ENCODE measurements at regions not wholly inside any gene's neighbourhood (a gene's known extent, or its start where the extent isn't known, plus 50 kb on each side); places are given as distances from the start of the nearest gene placed in this dataset.

DNA sequence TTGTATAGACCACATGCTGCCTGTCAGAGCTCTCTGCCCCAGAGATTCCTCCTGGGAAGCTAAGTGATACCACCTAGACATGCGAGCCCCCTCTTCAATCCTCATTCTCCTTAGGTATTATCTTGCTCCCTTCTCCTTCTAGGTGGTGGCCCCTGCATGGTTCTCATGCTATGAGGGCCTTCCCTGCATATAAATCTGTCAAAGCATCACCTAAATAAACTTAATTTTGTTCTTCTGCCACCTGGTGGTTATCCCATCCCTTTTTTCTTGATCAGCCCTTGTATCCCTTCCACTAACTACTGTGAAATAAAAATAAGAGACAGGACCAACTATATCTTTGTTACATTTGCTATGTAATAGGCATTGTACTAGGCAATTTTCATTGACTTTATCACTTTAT lies 242.1 kb downstream of the CDC14C start:
- Histone ChIP-seq H3K9me3 (no peaks in the 10 kb centered on the region), H3K4me3 (no peak overlapping the region), H3K36me3 (no peaks in the 10 kb centered on the region), H3K27me3 (no peaks in the 10 kb centered on the region)
- DNase-seq: no peak

DNA sequence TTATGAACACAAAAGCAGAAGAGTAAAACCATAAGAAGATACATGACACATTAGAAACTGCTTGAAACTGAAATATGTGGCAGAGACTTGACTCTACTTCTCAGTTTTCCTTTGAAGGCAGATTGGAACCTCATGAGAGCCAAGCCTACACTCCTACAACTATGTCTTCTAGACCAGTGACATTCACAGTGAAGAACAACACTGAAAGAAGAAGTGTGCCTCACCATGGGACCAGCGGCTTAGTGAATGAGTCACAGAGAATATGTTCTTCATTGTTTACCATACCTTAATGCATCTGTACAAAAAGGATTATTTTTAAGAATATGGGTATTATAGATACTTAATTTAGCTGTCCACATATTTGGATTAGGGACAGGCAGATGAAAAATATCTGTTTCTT lies 248.3 kb downstream of the CDC14C start:
- Histone ChIP-seq H3K9me3 (no peaks in the 10 kb centered on the region), H3K27me3 (no peaks in the 10 kb centered on the region), H3K4me3 (no peak overlapping the region), H3K36me3 (no peaks in the 10 kb centered on the region)
- DNase-seq: no peak

DNA sequence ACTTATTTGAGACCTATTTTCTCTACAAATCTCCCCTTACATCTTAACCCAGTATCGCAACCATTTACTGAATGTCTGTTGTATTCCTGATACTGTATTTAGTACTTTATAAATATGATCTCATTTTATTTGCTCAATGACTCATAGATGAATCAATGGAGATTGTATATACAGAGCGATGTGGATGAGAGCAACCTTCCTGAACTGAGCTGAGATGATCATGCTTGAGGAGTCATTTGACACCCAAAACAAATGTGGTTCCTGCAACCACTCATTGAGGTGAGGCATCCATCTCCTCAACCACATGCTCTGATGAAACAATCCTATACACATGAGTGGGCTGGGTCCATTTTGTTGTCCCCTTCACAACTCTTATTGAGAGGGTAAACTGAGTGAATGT lies 250.0 kb downstream of the CDC14C start:
- DNase-seq: peak; percentile 10
- H3K4me3 ChIP-seq: no peak overlapping the region
- H3K9me3 ChIP-seq: no peaks in the 10 kb centered on the region
- H3K27me3 ChIP-seq: no peaks in the 10 kb centered on the region
- no peaks in the 10 kb centered on the region for H3K36me3 ChIP-seq

DNA sequence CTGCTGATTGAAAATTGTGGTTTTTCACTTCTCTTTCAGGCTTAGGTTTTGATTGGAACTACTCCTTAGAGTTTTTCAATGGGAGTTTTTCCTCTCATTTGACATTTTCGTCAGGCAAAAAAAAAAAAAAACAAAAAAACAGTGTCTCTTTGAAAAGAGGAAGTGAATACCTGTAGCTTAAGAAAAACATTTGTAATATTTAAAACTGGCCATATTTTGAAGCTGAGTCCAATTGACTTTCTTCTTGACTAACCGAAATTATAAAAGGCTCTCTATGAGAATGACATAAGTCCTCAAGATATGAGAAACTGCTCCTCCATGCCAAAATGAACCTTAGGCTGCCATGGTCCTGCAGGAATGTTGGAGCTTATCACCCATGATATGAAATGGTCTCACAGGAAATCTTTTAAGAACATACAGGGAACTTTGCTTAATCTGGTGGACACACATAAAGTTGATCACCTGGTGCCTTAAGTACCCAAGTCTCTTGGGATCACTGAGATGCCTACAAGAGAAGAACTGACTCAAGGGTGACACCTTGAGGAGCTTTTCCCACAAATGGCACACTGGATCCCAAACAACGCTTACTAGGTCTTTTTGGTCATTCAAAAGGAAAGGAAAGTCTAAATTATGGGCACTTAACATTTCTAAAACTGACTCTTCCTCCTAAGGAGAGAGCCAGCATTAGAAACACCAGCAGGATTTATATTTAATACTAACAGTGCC lies 263.4 kb downstream of the CDC14C start:
- H3K36me3 ChIP-seq: no peaks in the 10 kb centered on the region
- no peak for DNase-seq
- no peak overlapping the region for H3K4me3 ChIP-seq
- H3K27me3 ChIP-seq: no peaks in the 10 kb centered on the region
- H3K9me3 ChIP-seq: no peaks in the 10 kb centered on the region

DNA sequence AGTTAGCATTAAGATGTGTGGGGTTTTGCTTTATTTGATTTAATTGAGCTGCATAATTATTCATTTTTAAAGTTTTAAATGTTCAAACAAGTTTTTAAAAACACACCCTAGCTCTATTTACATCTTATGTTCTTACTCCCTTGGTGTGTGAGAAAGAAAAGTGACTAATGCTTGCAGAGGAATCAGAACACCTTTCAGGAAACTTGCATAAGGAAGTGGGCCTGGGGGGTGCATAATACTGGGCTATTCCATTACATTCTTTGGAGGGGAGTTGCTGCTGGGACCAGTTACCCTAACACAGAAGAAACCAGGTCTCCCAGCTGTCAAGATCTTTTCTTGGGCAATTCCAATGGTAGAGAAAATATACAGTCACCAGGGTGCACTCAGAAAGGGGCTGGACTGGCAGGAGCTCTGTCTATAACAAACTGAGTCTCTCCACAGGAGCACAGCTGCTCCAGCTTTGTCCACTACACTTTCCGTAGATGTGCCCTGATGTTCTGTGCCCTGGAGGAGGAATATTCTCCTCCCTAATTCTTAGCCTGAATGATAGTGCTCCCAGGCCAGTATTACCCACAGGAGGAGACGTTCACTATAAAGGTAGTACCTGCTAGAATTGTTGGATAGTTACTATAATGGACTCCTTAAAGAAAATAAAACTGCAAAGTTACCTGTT lies 304.2 kb downstream of the CDC14C start:
- Histone ChIP-seq H3K9me3 (no peaks in the 10 kb centered on the region), H3K27me3 (no peaks in the 10 kb centered on the region), H3K36me3 (no peaks in the 10 kb centered on the region), H3K4me3 (no peak overlapping the region)
- DNase-seq: no peak

DNA sequence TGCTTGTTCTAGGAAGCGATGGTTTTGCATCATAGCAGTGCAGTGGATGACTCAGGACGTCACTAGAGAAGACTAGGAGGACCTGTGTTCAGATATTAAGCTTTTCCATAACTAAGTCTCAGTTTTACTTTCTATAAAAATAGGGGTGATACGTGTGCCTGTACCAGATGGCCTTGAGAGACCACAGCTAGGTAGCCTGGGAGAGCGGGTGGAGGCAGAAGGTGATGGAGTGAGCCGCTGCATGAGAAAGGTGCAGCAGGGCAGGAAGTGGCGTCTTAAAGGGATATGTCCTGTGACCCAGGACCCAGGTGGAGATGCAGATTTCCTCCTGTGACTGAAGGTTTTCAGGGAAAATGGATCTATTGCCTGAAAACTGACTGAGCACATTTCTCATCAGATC lies 304.9 kb downstream of the CDC14C start:
- Histone ChIP-seq H3K4me3 (no peak overlapping the region), H3K27me3 (no peaks in the 10 kb centered on the region), H3K9me3 (no peaks in the 10 kb centered on the region), H3K36me3 (no peaks in the 10 kb centered on the region)
- DNase-seq: no peak

DNA sequence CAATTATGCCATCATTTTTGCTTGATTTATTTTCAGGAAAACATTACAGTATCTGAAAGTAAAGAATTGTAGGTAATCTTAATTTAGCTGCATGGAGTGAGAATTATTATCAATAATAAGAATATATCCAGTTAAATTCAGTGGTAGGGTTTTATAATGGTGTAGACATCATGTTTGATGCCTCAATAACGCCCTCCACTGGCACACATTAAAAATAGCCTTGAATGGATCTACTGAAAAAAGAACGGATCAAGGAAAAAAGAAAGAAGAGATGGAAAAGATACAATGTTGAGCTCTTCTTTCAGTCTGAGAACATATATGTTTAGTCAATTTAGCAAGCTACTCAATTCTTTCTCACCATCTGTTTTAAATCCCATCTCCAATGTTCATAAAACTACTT lies 319.2 kb downstream of the CDC14C start:
- H3K9me3 ChIP-seq: no peaks in the 10 kb centered on the region
- no peaks in the 10 kb centered on the region for H3K36me3 ChIP-seq
- H3K4me3 ChIP-seq: no peak overlapping the region
- no peak for DNase-seq
- no peaks in the 10 kb centered on the region for H3K27me3 ChIP-seq

DNA sequence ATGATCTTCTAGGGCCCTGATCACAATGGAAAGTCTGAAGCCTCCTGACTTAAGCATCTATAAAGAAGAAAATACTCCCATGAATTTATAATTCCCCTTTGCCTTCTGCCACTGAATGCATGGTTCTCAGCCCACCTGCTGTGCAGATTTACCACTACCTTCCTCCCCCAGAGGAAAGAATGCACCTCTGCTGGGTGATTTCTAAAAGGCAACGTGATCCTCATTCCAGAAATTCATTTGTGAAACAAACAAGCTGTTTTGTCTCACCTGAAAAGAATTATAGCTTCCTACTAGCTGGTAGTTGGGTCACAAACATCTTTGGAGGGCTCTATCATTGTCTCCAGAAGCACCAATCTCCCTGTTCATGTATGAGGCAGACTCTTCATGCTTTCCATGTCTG lies 320.2 kb downstream of the CDC14C start:
- H3K27me3 ChIP-seq: no peaks in the 10 kb centered on the region
- no peaks in the 10 kb centered on the region for H3K9me3 ChIP-seq
- DNase-seq: no peak
- no peak overlapping the region for H3K4me3 ChIP-seq
- no peaks in the 10 kb centered on the region for H3K36me3 ChIP-seq

DNA sequence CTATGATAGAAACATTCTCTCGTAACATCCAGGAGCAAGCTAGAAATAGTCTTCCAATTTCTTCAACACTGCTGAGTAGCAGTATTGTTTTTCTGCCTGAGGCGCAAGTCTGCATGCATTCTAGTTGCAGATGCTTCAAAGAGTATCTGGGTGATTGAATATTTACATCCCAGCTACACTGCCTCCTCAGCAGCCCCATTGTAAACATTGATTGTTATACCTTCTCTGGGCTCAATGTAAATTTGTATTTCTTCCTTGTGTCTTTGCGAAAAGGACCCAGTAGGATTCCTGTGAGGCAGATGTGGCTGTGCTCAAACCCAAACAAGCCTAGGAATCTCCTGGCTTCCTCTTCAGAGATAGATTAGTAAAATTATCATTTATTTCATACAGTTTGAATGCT lies 320.7 kb downstream of the CDC14C start:
- Histone ChIP-seq H3K9me3 (no peaks in the 10 kb centered on the region), H3K27me3 (no peaks in the 10 kb centered on the region), H3K36me3 (no peaks in the 10 kb centered on the region), H3K4me3 (no peak overlapping the region)
- no peak for DNase-seq

DNA sequence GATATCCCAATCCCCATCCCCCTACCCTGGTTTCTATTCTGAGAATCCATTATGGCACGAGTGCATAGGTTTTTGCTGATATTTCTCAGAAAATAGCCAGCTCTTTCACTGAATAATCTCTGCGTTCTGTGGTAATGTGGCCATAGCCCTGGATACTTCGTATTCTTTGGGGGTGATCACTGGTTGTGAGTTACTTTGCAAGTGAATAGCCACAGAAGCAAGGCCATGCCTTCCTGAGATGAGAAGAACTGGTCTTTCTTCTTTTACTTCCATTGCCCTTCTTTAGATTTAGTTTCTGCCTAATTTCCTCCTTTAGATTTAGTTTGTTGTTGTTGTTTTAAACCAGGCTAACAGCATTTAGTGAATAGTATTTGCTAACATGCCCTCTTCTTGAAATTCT lies 323.4 kb downstream of the CDC14C start:
- DNase-seq: no peak
- Histone ChIP-seq H3K27me3 (no peaks in the 10 kb centered on the region), H3K36me3 (no peaks in the 10 kb centered on the region), H3K9me3 (no peaks in the 10 kb centered on the region), H3K4me3 (no peak overlapping the region)

DNA sequence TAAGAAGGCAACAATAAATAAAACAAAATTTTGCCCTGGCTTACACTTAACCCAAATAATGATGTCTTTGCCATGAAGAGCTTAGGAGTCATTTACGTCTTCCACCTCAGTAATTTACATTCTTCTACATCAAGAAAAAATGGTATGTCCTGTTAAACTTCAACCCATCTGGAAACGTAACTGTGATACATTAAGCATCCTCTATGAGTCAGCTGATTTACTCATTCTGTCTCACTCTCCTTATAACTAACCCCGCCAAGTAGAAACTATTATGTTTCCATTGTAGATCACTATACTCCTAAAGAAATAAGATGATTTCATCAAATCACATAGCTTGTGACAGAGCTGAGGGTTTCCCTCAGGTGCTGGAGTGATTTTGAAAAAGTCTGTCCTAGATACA lies 330.7 kb downstream of the CDC14C start:
- H3K36me3 ChIP-seq: no peaks in the 10 kb centered on the region

DNA sequence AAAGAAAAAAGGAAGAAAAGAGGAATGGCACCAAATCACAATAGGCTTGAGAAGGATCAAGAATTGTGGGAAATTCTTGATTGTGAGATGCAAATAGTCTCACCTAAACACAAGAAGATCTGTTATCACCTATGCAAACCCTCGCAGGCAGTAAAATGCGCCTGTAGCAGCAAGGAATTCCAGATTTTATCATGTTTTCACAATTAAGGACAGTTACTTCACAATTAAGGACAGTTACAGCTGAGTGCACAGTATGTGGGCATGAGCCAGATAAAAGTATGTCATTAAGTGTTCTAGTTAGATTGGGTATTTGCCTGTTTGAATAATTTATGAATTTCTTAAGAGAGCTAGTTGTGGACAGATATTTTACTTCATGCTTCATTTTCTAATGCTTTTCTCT lies 336.2 kb downstream of the CDC14C start:
- Histone ChIP-seq H3K27me3 (no peaks in the 10 kb centered on the region), H3K9me3 (no peaks in the 10 kb centered on the region), H3K4me3 (no peak overlapping the region), H3K36me3 (no peaks in the 10 kb centered on the region)
- DNase-seq: no peak

More for the DNA sequence above, 330.7 kb downstream of the CDC14C start:
- Histone ChIP-seq H3K4me3 (no peak overlapping the region), H3K27me3 (no peaks in the 10 kb centered on the region), H3K9me3 (no peaks in the 10 kb centered on the region)
- DNase-seq: no peak

DNA sequence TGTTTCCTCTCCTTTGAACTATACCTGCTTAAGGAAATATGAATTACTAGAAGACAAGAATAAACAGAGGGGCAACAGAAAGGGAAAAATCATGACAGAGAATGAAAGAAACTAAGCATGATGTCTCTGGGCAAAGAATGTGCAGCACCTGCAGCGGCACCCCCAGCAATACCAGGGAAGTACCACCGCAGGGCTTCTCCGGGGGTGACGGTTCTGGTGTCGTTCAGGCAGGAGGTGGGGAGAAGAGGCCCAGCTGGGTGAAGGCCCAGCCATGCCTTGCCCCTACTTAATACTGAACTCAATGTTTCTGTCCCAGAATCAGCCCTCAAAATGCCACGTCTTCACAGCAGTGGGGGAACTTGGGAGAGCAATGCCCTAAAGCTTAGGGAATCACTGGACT lies 337.6 kb downstream of the CDC14C start:
- no peak overlapping the region for H3K4me3 ChIP-seq
- no peaks in the 10 kb centered on the region for H3K36me3 ChIP-seq
- H3K27me3 ChIP-seq: no peaks in the 10 kb centered on the region
- no peaks in the 10 kb centered on the region for H3K9me3 ChIP-seq
- DNase-seq: no peak

DNA sequence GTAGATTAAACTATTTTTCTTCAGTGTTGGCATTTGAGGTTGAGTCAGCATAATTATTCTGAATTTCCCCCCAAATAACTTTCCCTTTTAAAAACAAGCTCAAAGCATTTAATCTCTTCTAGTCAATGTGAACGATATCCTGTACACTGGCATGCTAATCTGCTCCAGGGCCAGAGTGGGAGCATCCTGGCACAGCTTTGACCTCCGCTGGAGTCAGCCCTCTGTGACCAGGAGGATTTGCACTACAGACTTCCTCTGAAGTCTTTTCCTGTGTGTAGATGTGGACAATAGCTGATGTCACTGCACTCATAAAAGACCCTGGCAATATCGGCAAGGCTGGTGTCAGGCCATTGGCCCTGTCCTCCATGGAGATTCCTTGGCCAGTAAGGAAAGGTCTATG lies 340.2 kb downstream of the CDC14C start:
- DNase-seq: no peak
- H3K9me3 ChIP-seq: no peaks in the 10 kb centered on the region
- no peaks in the 10 kb centered on the region for H3K36me3 ChIP-seq
- no peaks in the 10 kb centered on the region for H3K27me3 ChIP-seq
- H3K4me3 ChIP-seq: no peak overlapping the region

DNA sequence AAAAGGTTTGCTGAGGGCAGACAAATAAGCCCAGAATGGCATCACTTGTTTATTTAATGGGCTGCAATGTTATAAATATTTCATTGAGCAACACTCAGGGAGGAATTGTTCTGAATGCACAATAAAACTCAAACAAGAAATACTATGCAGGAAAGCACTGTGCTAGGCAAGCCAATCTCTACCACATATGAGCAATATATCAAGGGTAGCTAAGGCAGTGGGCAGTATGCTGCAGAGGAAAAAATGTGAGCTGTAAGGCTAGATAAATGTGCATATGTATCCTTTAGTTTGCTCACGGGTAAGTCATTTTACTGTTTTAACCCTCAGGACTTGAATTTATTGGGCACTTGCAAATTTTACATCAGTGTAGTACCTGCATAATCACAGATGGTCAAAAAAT lies 349.6 kb downstream of the CDC14C start:
- no peak for DNase-seq
- Histone ChIP-seq H3K27me3 (no peaks in the 10 kb centered on the region; the same call in 1 of the 2 replicates), H3K4me3 (no peak overlapping the region), H3K9me3 (no peaks in the 10 kb centered on the region), H3K36me3 (no peaks in the 10 kb centered on the region)

DNA sequence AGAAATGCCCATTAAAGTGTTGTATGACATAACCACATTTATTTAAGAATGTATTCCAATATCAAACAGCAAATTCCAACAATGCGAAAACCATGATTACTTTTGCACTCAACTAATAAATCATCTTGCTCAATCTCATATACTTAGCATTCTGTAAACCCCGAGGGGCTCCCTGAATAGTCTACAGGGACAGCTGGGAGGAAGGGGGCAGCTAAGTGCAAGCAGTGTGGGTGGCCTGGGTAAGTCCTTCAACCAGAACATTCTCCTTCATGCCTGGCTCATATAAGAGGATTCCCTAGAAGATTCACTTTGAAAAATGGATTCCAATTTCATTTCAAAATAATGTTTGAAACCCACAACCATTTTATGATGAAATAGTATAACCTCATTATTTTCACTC lies 355.5 kb downstream of the CDC14C start:
- DNase-seq: no peak
- Histone ChIP-seq H3K4me3 (no peak overlapping the region), H3K9me3 (no peaks in the 10 kb centered on the region), H3K36me3 (no peaks in the 10 kb centered on the region), H3K27me3 (no peaks in the 10 kb centered on the region)

DNA sequence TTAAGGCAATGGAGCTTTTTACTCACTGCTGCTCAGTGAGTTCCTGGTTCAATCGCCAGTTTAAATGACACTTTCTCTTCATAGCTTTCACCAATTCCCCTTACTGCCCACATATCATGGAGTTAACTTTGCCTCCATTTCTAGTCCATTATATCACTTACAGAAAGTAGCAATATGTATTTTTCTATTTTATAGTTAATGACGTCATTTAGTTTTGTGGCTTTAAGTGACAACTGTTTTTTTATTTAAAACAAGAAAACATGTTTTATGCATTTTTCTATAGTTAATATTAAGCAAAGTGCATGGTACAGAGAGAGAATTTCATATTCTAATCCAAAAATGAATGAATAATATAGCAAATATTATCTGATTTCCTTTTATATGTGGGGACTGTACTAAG lies 363.3 kb downstream of the CDC14C start:
- Histone ChIP-seq H3K9me3 (no peaks in the 10 kb centered on the region), H3K36me3 (no peaks in the 10 kb centered on the region), H3K4me3 (no peak overlapping the region), H3K27me3 (no peaks in the 10 kb centered on the region)
- no peak for DNase-seq

DNA sequence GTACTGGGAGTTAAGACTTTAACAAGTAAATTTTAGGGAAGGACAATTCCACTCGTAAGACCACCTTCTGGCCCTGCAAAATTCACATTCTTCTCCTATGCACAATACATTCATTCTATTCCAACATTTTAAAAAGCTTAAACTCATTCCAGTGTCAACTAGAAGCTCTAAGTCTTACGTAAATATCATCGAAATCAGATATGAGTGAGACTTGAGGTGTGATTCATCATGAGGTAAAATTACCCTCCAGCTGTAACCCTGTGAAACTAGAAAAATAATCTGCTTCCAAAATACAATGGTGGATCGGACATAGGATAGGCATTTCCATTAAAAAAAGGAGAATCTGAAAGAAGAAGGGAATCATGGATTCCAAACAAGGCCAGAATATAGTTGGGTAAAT lies 370.3 kb downstream of the CDC14C start:
- no peaks in the 10 kb centered on the region for H3K36me3 ChIP-seq
- H3K27me3 ChIP-seq: no peaks in the 10 kb centered on the region
- no peaks in the 10 kb centered on the region for H3K9me3 ChIP-seq
- no peak overlapping the region for H3K4me3 ChIP-seq
- DNase-seq: no peak

All from MG63 (cell line).